B cell (primary cell): ENCODE measurements at regions not wholly inside any gene's neighbourhood (a gene's known extent, or its start where the extent isn't known, plus 50 kb on each side); places are given as distances from the start of the nearest gene placed in this dataset.

Experiments
- ATAC-seq: fragments of 200-7000 bp; cut with Tn5 transposase; one replicate; pipeline ENCODE4 v1.10.0; 2021; ENCODE audit warnings: low read depth, mild to moderate bottlenecking, moderate number of reproducible peaks, moderate library complexity
- CTCF ChIA-PET: fragments of 350-600 bp; sonication (Branson Sonifier 250); formaldehyde crosslinking; loops from one replicate; lab custom pipeline; 2021; ENCODE audit warnings: antibody characterized with exemption, inconsistent platforms; lab: Charles Lee
- POLR2A ChIA-PET: fragments of 350-600 bp; sonication (Branson Sonifier 250); formaldehyde crosslinking; loops from one replicate; lab custom pipeline; 2021; ENCODE audit warnings: antibody characterized with exemption; lab: Charles Lee
- DNase-seq: peaks from one replicate; pipeline ENCODE4 v3.0.0; 2013
- H2AFZ ChIP-seq: 2 replicates; pipeline ENCODE4 v1.6.1; 2012; ENCODE audit warnings: mild to moderate bottlenecking, low read depth, low read length; ENCODE audit not compliant: insufficient read depth, poor library complexity, severe bottlenecking
- H3K27ac ChIP-seq, 2 donors: 1 replicate in 1 of 2; 2 replicates in 1 of 2; pipeline ENCODE4 v1.5.1; 2012 to 2013; ENCODE audit warnings: low read length in 2 of 2, mild to moderate bottlenecking in 2 of 2, moderate library complexity in 1 of 2
- H3K27me3 ChIP-seq, 4 experiments: fragments of 200-600 bp in 1 of 4; sonication (generic) in 1 of 4; replicated peaks in 1 of 4; 1 replicate in 2 of 4; 2 replicates in 2 of 4; pipeline versions ENCODE4 v1.6.1 to v1.7.0; 2013 to 2016; ENCODE audit warnings: low read length in 3 of 4, mild to moderate bottlenecking in 2 of 4, mixed read lengths in 1 of 4, moderate library complexity in 1 of 4; ENCODE audit not compliant: insufficient read depth in 4 of 4, control insufficient read depth in 3 of 4; ENCODE audit errors: control extremely low read depth in 1 of 4
- H3K36me3 ChIP-seq, 2 experiments: replicated peaks in 1 of 2; 1 replicate in 1 of 2; 2 replicates in 1 of 2; pipeline versions ENCODE4 v1.6.1 to v1.7.1; 2013; ENCODE audit warnings: low read length in 1 of 2; ENCODE audit not compliant: insufficient read depth in 2 of 2, control insufficient read depth in 1 of 2; ENCODE audit errors: control extremely low read depth in 1 of 2, extremely low read depth in 1 of 2
- H3K4me1 ChIP-seq, 2 donors: fragments of 200-600 bp in 1 of 2; sonication (generic) in 1 of 2; 1 replicate in 1 of 2; 2 replicates in 1 of 2; pipeline versions ENCODE4 v1.5.1 to v1.6.1; 2013 to 2017; ENCODE audit warnings: low read length in 2 of 2; ENCODE audit not compliant: control insufficient read depth in 2 of 2, insufficient read depth in 2 of 2
- H3K4me2 ChIP-seq: replicated peaks from 2 replicates; pipeline ENCODE3; 2012; ENCODE audit warnings: mild to moderate bottlenecking, low read depth, low read length; ENCODE audit not compliant: poor library complexity, severe bottlenecking
- H3K4me3 ChIP-seq, 5 experiments: fragments of 200-600 bp in 1 of 5; sonication (generic) in 1 of 5; 1 replicate in 3 of 5; 2 replicates in 2 of 5; pipeline versions ENCODE4 v1.5.1 to v1.7.0; 2011 to 2016; ENCODE audit warnings: low read length in 4 of 5, mild to moderate bottlenecking in 4 of 5, low read depth in 2 of 5, control low read depth in 1 of 5, moderate library complexity in 1 of 5; ENCODE audit not compliant: insufficient read depth in 1 of 5; ENCODE audit errors: control extremely low read depth in 1 of 5, extremely low read depth in 1 of 5
- H3K79me2 ChIP-seq: fragments of 200-600 bp; sonication (generic); one replicate; pipeline ENCODE4 v1.6.0; 2016; ENCODE audit warnings: low read length; ENCODE audit not compliant: control insufficient read depth, insufficient read depth
- H3K9ac ChIP-seq: fragments of 200-600 bp; sonication (generic); 2 replicates; pipeline ENCODE4 v1.6.1; 2017; ENCODE audit warnings: mild to moderate bottlenecking, low read length, moderate library complexity
- H3K9me3 ChIP-seq, 3 donors: one replicate each; pipeline versions ENCODE4 v1.6.1 to v1.7.1; 2013; ENCODE audit warnings: low read length in 2 of 3; ENCODE audit not compliant: control insufficient read depth in 2 of 3, insufficient read depth in 1 of 3; ENCODE audit errors: control extremely low read depth in 1 of 3
- H4K20me1 ChIP-seq: 2 replicates; pipeline ENCODE4 v1.6.0; 2012; ENCODE audit warnings: mild to moderate bottlenecking, low read length; ENCODE audit not compliant: insufficient read depth, control insufficient read depth, poor library complexity, severe bottlenecking
- H3K27ac Mint-ChIP-seq: one replicate; pipeline ENCODE4 v1.8.0; 2021; ENCODE audit warnings: mixed read lengths
- H3K27me3 Mint-ChIP-seq: one replicate; pipeline ENCODE4 v1.8.0; 2021; ENCODE audit warnings: mixed read lengths
- H3K4me1 Mint-ChIP-seq: one replicate; pipeline ENCODE4 v1.8.0; 2021; ENCODE audit warnings: mixed read lengths
- H3K4me3 Mint-ChIP-seq: one replicate; pipeline ENCODE4 v1.8.0; 2021; ENCODE audit warnings: mixed read lengths
- H3K9me3 Mint-ChIP-seq: one replicate; pipeline ENCODE4 v1.8.0; 2022; ENCODE audit warnings: mixed read lengths; ENCODE audit not compliant: insufficient read depth
- CTCF ChIP-seq: fragments of 200-600 bp; IDR thresholded peaks from one replicate; pipeline ENCODE4 v1.8.0; 2022; ENCODE audit warnings: antibody characterized with exemption, mild to moderate bottlenecking
- EZH2 ChIP-seq: IDR thresholded peaks from 2 replicates; pipeline ENCODE4 v1.6.1; 2012; ENCODE audit warnings: borderline replicate concordance, low read depth, mild to moderate bottlenecking, moderate library complexity, low read length; ENCODE audit not compliant: insufficient read depth, poor library complexity, severe bottlenecking
- WGBS: methylation state at CpG from one replicate; pipeline ENCODE4 v1.1.5; 2013; ENCODE audit warnings: missing lambda C conversion rate; ENCODE audit not compliant: insufficient coverage; 5-methylcytosine and 5-hydroxymethylcytosine counted together
- intact Hi-C: fragments of 100-400 bp; cut with micrococcal nuclease; formaldehyde crosslinking; loops from one replicate; pipeline ENCODE4 v1.10.0; 2022

DNA sequence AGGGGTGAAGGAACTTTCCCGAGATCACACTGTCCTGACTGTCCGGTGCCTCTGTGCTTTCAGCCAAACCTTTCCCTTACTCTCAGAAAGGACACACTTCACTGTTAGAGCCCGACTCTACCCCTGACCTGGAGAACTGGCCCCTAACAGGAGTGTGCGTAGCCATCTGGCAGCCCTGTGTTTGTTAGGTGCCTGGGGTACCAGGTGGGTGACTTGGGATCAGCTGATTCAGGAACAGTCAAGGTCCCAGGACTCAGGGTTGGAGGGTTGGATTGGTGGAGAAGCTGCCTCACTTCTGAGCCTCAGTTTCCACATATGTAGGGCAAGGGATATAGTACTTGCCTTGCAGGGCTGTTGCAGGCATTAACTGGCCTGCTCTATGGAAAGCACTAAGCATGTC lies 98.3 kb upstream of the SLC6A11 start:
- no peak overlapping the region for H3K27ac Mint-ChIP-seq
- no peaks in the 10 kb centered on the region for H3K36me3 ChIP-seq
- H3K27me3 Mint-ChIP-seq: peaks cover 31% of the 10 kb centered on the region
- H2AFZ ChIP-seq: no peak overlapping the region
- WGBS: 100% methylated on average over 2 of the region's 4 CpGs
- H3K9ac ChIP-seq: no peak overlapping the region
- H3K27ac ChIP-seq: no peak overlapping the region
- H3K4me2 ChIP-seq: no peak overlapping the region
- H3K79me2 ChIP-seq: no peaks in the 10 kb centered on the region
- no peak for TF ChIP-seq CTCF
- no peak for TF ChIP-seq EZH2
- no peak overlapping the region for H3K4me3 Mint-ChIP-seq
- H3K4me1 Mint-ChIP-seq: no peaks in the 10 kb centered on the region
- H3K4me1 ChIP-seq: no peaks in the 10 kb centered on the region
- ATAC-seq (no peak), DNase-seq (no peak)
- CTCF ChIA-PET: interaction anchor here (1.4 kb wide), 1 partner anchor 22 kb away, joined by 3 read pairs; no protein-coding TSS in a partner anchor
- no peaks in the 10 kb centered on the region for H4K20me1 ChIP-seq
- H3K9me3 Mint-ChIP-seq: peaks cover 3% of the 10 kb centered on the region
- no peak overlapping the region for H3K4me3 ChIP-seq
- POLR2A ChIA-PET: no interaction called here
- peaks cover 0 to 3% (median 2%) of the 10 kb centered on the region in 3 donors for H3K9me3 ChIP-seq
- peaks cover 0 to 8% (median 0%) of the 10 kb centered on the region in 4 experiments for H3K27me3 ChIP-seq
- intact Hi-C loops: no loop called here

- H3K4me3 Mint-ChIP-seq: no peak overlapping the region
- DNase-seq (no peak), ATAC-seq (no peak)
- ChIA-PET POLR2A (no interaction called here), CTCF (no interaction called here)
- no peak overlapping the region for H3K9ac ChIP-seq
- H4K20me1 ChIP-seq: no peaks in the 10 kb centered on the region
- WGBS: 63% methylated on average over 3 of the region's 5 CpGs
- H3K27me3 Mint-ChIP-seq: peaks cover 21% of the 10 kb centered on the region
- no peaks in the 10 kb centered on the region for H3K9me3 Mint-ChIP-seq
- no peak overlapping the region for H3K27ac ChIP-seq
- H3K4me2 ChIP-seq: no peak overlapping the region
- intact Hi-C loops: no loop called here
- no peak overlapping the region for H3K4me3 ChIP-seq
- H3K9me3 ChIP-seq: no peaks in the 10 kb centered on the region
- no peaks in the 10 kb centered on the region for H3K4me1 Mint-ChIP-seq
- no peak overlapping the region for H3K27ac Mint-ChIP-seq
- TF ChIP-seq CTCF: no peak
- TF ChIP-seq EZH2: no peak
- H3K27me3 ChIP-seq: peaks cover 0 to 10% (median 0%) of the 10 kb centered on the region in 4 experiments
- H3K79me2 ChIP-seq: no peaks in the 10 kb centered on the region
- H3K36me3 ChIP-seq: no peaks in the 10 kb centered on the region
- H2AFZ ChIP-seq: no peak overlapping the region
- no peaks in the 10 kb centered on the region for H3K4me1 ChIP-seq
Measured at GRCh38 chr3:10721101-10721500, 94.9 kb upstream of the SLC6A11 start.
